HG03558 (cell line): ENCODE measurements at regions not wholly inside any gene's neighbourhood (a gene's known extent, or its start where the extent isn't known, plus 50 kb on each side); places are given as distances from the start of the nearest gene placed in this dataset.

ENCODE experiments used
- ATAC-seq: cut with Tn5 transposase; IDR thresholded peaks from one replicate; pipeline ENCODE4 v1.9.1; 2021; ENCODE audit warnings: moderate number of reproducible peaks; ENCODE audit not compliant: unreplicated experiment; ENCODE audit errors: extremely low read depth

DNA sequence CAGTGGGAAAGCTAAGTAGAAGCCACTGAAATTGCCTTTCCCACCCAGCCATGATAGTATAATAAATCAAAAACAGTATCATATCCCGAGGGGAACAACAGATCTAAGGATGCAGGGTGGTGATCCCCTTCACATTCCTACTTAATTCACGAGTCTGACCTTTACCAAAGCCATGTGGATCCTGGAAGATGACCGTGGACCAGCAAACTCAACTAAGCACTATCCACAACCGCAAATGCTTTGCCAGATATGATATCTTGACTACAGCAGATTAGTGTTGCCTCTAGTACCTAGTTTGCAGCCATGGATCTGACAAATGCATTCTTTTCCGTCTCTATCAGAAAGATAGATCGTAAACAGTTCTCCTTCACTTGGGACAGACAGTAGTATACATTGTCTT lies 67.3 kb upstream of the IL6 start:
- no peak for ATAC-seq

DNA sequence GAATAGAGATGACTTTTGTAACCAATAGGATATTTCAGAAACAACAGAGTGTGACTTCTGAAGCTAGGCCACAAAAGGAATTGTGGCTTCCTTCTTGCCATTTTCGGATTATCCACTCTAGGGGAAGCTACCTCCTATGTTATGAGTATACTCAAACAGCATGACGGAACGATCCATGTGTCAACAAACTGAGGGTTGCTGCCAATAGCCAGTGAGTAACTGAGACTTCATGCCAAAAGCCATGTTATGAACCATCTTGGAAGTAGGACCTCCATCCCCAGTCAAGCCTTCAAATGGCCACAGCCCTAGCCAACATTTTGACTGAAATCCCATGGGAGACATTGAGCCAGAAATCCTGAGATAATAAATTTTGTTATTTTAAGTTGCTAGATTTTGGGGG lies 69.0 kb upstream of the IL6 start:
- ATAC-seq = no peak

DNA sequence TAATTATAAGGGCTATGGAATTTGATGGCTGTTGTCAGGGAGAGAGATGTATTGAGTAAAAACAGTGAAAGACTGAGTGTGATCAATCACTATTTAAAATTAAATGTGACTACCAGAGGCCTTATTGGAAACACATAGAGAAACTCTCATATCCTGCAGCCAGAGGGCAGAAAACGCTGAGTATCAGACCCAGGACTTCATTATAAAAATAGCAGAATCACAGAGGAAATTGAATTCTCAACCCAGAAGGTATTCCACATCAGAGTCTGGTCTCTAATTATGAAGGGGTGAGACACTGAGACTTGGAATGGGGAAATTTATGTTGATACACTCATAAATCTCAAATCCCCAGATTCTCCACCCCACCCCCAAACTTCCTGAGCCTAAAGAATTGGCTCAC lies 69.5 kb upstream of the IL6 start:
- ATAC-seq = no peak

DNA sequence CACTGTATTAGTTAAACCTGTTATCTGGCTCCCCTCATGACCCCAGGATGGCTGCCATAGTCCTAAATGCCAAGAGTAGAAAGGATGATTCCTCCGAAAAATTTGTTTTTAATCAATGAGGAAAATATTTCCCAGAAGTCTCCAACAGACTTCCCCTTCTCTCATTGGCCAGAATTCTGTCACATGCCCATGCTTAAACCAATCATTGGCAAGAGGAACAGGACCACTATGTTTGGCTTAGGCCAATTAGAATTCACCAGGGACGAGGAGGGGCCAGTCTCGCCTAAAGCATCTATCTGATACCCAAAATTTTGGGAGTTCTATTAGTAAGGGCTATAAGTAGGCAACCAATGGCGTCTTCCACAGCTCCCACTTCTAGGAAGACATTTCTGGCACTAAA lies 71.2 kb upstream of the IL6 start:
- ATAC-seq = no peak

DNA sequence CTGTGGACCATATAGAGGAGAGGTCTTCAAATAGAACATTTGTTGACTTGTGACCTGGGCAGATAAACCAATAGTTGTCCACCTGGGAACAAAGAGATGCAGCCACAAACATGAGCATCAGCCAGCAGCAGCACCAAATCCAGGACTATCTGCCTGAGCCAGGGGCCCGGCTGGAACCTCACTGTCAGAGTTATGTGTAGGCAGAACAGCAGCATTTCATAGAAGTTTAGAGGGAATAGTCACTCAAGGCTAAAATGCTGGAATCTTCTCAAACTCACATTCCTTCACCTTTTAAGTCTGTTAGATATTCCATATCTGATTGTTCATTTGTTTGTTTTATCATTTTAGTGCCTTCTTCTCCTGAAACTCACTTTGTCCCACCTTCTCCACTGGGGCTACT lies 72.2 kb upstream of the IL6 start:
- ATAC-seq = no peak

DNA sequence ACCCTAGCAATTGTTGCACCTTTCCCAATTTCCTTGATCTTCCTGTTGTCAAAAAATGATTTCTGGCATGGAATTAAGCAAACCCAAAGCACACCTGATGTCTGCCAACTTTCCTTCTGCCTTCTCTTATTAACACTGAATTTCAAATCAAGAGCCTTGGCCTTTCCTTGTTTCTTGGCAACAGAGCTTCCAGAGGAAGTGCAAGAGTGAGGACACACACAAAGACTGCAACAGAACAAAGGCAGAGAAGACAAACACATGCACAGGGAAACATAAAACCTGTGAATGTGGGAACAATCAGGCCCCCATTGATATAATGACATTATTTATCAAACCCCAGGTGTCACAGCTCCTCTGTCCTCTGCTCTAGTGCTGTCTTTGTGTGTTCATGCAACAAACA lies 73.0 kb upstream of the IL6 start:
- ATAC-seq = no peak

DNA sequence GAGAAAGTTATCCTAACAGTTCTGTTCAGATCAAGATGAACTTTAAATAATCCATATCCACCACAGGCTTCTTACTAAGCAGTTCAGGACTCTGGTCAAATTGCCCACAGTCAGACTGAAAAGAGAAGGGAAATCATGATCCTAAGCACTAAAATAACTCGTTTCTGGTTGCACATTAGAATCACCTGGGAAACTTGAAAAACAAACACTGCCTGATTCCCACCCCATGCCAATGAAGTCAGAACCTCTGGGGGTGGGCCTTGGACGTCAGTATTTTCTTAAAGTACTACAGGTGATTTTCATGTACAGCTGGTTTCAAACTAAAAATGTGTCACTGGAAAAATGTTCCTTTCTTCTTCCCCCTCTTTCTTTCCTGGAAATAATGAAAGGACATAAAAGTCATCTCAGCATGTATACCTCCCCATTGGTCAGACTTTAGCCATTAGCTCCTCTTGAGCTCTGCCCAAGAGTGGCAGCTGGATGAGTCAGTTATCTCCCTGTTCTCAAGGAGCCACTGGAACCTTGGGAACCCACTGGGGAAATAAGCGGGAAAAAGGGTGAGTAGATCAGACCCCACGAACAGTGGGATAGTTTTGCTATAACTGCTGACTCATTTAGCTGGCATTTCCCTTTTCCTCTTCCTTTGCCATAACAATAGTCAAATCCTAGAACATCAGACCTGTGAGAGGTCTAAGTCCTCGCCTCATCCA lies 75.3 kb upstream of the IL6 start:
- ATAC-seq = no peak

DNA sequence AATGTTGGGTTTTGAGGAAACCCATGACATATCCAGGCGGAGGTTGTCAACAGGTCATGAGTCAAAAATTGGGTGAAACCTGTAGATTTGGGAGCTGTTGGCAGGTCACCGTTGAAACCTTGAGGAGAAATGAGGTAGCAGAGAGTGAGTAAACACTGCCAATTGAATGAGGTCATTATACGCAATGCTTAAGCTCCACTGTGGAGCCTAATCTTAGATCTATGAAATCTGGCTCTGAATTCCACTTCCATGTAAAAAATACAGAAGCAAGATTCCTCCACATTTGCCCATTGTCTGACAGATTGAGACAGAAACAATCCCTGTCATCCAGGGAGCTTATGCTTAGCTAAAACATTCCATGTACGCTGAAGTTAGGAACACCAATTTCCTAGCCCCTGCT lies 76.0 kb upstream of the IL6 start:
- ATAC-seq = no peak

DNA sequence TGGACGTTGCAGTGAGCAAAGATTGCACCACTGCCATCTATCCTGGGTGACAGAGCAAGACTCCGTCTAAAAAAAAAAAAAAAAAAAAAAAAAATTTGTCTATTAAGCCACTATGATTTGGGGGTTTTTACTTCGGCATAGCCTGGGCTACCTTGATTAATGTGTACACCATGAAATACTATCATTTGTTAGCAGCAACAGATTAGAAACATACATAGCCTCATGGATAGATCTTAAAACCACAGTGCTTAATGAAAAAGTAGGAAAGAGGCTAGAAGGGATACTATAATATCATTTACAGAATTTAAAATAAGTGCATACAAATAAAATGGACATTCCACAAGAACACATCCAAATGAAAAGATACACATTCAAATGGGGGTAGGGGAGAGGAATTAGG lies 77.3 kb upstream of the IL6 start:
- no peak for ATAC-seq

DNA sequence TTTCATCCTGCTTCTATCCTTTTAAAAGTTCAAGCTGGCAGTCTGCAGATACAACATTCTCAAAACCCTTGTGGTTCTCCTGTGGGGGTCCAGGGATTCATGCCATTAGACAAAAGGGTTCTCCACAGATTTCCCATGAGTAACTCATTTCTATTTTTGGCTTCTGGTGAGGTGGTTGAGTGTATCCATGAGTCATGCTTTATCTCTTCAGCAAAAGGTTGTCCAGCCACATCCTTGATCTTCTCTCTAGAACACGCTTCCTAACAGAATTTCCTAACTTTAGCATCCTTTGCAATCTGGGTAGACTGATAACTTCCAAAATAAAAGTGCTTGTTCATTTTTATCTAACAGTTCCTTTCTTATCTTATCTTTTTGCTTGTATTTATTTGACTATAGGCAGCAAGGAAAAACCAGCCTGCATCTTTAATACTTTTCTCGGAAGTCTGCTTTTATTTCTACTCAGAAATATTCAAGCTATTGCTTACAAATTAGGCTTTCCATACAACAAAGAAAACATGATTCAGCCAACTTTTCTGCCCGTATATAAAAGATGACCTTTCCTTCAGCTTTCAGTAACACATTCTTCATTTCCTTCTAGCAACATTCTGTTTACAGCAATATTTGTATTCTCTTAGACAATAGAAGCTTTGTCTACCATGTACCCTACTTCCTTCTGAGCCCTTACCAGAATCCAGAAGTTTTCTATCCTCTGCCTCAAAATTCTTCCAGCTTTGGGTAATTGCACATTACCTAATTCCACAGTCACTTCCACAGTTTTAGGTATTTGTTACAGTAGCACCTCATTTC lies 79.3 kb upstream of the IL6 start:
- no peak for ATAC-seq

DNA sequence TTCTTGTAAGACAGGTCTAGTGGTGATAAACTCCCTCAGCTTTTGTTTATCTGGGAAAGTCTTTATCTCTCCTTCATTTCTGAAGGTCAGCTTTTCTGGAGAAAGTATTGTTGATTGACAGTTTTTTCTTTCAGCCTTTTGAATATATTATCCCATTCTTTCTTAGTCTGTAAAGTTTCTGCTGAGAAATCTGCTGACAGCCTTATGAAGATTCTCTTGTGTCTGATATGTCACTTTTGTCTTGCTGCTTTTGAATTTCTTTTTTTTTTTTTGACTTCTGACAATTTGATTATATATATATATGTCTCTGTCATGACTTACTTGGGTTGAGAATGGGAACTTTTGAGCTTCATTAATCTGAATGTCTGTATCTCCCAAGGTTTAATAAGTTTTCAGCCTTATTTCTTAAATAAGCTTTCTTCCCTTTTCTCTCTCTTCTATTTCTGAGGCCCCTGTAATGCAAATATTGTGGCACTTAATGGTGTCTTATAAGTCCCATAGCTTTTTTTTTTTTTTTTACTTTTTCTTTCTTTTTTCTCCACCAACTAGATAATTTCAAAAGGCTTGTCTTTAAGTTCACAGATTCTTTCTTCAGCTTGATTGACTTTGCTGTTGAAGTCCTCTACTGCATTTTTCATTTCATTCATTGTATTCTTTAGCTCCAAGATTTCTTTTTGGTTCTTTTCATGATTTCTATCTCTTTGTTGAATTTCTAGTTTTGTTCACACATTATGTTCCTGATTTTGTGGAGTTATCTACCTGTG lies 81.4 kb upstream of the IL6 start:
- no peak for ATAC-seq

DNA sequence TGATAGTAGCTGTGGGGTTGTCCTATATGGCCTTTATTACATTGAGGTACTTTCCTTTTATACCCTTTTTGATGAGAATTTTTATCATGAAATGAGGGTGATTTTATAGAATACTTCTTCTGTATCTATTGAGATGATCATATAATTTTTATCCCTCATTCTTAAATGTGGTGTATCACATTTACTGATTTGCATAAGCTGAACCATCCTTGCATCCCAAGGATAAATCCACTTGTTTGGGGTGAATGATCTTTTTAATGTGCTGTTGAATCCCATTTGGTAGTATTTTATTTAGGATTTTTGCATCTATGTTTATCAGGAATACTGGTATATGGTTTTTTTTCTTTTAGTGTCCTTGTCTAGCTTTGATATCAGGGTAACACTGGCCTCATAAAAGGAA lies 84.5 kb upstream of the IL6 start:
- no peak for ATAC-seq

DNA sequence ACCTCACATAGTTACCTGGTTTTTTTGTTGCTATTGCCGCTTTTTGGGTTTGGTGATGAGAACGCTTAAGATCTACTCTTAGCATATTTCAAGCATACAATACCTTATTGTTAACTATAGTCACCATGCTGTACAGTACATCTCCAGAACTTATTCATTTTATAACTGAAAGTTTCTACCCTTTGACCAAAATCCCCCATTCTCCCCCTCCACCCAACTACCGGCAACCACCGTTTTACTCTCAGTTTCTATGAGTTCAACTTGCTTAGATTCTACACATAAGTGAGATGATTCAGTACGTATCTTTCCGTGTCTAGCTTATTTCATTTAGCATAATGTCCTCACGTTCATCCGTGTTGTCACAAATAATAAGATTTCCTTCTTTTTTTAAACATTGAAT lies 86.7 kb upstream of the IL6 start:
- ATAC-seq = peak; percentile 91

DNA sequence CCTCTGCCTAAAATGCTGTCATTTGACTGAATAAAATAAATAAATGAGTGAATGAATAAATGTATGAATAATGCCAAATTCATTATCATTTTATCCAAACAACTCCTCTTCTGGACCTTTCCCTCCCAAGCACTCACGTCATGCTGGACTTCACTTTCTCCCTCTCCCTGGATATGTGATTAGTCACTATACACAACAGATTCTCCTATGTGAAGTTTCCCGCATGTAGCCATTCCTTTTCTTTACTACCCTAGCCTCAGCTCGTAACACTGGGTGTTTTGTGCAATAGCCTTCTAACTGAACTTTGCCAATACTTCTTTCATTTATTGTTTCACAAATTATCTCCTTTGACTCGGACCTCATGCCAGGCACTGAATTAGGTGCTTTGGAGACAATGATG lies 87.6 kb upstream of the IL6 start:
- no peak for ATAC-seq

DNA sequence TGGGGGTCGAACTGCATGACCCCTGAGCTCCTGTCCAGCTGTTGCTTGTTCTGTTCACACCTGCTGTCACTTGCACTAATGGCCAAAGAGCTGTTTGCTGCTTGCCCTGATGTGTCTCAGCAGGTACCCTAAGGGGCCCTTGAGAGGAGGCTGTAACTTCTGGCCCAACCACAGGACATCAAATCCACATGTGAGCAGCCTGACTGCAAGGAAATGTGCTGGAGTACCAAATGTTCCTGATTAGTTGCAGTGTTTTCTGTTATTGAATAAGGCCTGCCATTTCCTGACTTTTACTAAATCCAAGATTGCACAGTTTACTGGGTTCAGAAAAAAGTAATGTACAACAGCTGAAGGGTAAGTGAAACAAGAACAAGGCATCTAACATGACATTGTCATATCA lies 91.7 kb upstream of the IL6 start:
- ATAC-seq = no peak

DNA sequence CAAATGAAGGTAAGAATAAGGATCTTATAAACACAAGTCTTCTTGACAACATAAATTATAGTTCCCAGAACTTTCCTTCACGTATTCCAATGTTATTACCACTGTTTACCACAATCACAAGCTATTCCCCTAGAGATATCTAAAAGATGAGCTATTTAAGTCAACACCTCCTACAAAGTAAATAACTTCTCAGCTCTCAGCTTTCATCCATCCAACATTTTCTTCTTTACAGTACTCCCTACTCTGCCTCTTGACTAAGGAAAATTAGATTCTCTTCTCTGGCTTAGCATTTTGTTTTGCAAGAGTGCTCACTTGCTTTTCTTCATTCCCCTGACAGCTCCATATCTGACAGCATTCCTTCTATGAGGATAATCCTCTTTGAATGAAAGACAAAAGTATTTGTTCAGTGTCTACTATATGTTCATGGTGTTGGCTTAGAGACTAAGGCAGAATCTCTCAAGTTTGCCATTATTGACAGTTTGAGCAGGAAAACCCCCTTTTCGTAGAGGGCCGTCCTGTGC lies 93.0 kb upstream of the IL6 start:
- no peak for ATAC-seq

DNA sequence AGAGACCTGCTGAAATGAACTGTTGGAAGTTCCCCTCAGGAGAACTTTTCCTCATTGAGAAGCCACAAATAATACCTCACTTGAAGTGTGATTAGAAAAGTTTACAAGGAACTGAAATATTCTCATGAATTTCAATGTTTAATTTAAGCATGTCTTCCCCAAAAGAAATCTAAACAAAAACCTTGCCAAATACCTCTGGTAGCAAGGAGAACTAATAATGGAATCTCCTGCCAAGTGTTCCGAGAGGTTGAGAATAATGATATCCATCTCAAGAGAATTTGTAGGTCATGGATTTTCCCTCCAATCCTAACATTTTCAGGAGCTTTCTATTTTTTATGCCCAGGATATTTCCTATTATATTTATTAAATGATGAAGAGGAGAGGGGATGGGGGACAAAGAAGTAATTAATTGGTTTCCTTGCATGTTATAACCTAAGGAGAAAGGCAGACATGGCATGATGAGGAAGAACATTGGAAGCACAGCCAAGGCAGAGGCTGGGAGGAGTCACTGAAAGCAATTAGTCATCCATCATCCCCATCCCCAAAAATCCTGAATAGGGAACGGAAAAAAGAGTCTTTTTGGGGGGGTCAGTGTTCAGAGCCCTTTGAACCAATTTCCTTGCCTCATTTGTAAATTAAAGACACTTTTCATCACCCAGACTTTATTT lies 93.6 kb upstream of the IL6 start:
- ATAC-seq = no peak

DNA sequence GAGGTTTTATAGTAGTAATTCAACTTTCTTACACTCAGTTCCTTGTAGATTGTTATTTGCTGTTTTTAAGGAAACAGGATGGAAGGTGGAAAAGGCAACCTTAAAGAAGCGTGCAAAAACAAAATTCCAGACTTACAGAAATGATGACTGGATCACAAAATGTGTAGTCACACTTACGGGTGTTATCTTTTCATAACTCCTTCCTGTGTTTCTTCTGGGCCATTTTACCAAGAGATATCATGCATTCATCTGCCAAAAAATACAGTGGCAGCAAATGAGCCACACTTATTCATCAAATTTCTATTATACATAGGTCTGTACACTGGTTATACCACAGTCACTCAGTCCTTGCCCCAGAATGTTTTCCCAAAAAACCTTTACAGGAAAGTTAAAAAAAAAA lies 94.3 kb upstream of the IL6 start:
- ATAC-seq = no peak

DNA sequence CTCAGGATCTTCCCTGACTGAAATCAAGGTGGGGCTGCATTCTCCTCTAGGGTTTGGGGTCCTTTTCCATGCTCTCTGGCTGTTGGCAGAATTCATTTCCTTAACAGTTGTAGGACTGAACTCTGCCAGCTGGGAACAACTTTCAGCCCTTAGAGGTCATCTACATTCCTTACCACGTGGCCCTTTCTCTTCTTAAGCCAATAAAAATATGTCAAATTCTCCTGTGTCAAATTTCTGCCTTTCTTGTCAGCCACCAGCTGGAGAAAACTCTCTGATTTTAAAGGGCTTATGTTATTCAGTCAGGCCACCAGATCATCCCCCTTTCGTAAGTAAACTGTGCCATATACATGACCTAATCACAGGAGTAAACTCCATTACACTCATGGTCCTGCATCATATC lies 95.3 kb upstream of the IL6 start:
- no peak for ATAC-seq

DNA sequence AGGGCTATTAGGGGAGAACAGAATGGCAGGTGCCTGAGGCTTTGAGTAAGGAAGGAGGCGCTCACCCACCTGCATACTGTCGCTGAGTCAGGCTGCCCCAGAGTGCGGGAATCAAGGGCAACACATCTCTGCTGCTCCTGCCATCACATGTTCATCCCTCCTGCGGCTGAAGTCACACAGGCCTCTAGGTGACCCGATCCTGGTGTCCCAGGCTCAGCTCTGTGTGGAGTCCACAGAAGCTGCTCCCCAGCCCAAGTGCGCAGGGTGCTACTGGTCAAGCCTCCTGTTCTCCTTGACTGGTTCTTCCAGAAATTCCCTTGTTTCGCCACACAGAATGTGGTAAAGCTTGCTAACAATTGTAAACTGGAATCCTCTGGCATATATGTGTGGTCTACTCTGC lies 96.9 kb upstream of the IL6 start:
- no peak for ATAC-seq

DNA sequence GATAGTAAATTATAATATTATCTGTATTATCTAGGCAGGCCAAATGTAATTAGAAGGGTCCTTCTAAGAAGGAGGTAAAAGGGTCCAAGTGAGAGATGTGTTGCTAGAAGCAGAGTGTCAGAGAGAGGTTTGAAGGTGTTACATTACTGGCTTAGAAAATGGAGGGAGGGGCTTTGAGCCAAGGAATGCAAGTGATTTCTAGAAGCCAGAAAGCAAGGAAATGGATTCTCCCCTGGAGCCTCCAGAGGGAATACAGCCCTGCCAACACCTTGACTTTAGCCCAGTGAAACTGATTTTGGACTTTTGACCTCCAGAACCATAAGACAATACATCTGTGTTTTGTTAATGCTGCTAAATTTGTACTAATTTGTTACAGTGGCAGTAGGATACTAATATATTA lies 97.9 kb upstream of the IL6 start:
- no peak for ATAC-seq
